ENCODE measurements at regions not wholly inside any gene's neighbourhood (a gene's known extent, or its start where the extent isn't known, plus 50 kb on each side); places are given as distances from the start of the nearest gene placed in this dataset.

- no peak overlapping the region for H3K4me3 ChIP-seq (ENCODE audit: insufficient read depth, low read length, poor library complexity, severe bottlenecking)
- no peaks in the 10 kb centered on the region for H3K9me3 ChIP-seq (ENCODE audit: insufficient read depth, low read length)
- no peaks in the 10 kb centered on the region for H3K36me3 ChIP-seq (ENCODE audit: low read length)
- no peak for TF ChIP-seq EZH2phosphoT487 (conservative IDR thresholded peaks at IDR 0.05; ENCODE audit: low read length)
- TF ChIP-seq CTCF (IDR thresholded peaks at IDR 0.05; ENCODE audit: insufficient read depth, low read length, poor library complexity, severe bottlenecking), result no peak
- no peaks in the 10 kb centered on the region for H3K9me2 ChIP-seq (replicated peaks; ENCODE audit: insufficient read depth, low read length)
- no peak overlapping the region for H3K9ac ChIP-seq (ENCODE audit: low read length)
- H3K79me2 ChIP-seq (ENCODE audit: insufficient read depth, low read length), result no peaks in the 10 kb centered on the region
- H3F3A ChIP-seq (ENCODE audit: insufficient read depth), result no peaks in the 10 kb centered on the region
- H3K27ac ChIP-seq (ENCODE audit: low read depth, low read length), result no peak overlapping the region
- no peak overlapping the region for H3K4me2 ChIP-seq (ENCODE audit: low read depth, low read length, poor library complexity, severe bottlenecking)
- H4K20me1 ChIP-seq (ENCODE audit: low read depth, low read length), result no peaks in the 10 kb centered on the region
- H3K27me3 ChIP-seq (ENCODE audit: low read length), result no peaks in the 10 kb centered on the region
- no peak overlapping the region for H2AFZ ChIP-seq (ENCODE audit: low read depth, low read length, severe bottlenecking)
These were observed 342.4 kb downstream of the KCNRG start for GRCh38 chr13:50357586-50358118.

- Histone ChIP-seq H3K9ac (ENCODE audit: low read length) (no peak overlapping the region), H3K9me3 (ENCODE audit: insufficient read depth, low read length) (no peaks in the 10 kb centered on the region), H3K36me3 (ENCODE audit: low read length) (no peaks in the 10 kb centered on the region), H4K20me1 (ENCODE audit: low read depth, low read length) (no peaks in the 10 kb centered on the region), H3K9me2 (replicated peaks; ENCODE audit: insufficient read depth, low read length) (no peaks in the 10 kb centered on the region), H3K27me3 (ENCODE audit: low read length) (no peaks in the 10 kb centered on the region), H3F3A (ENCODE audit: insufficient read depth) (no peaks in the 10 kb centered on the region), H3K27ac (ENCODE audit: low read depth, low read length) (no peak overlapping the region), H3K4me3 (ENCODE audit: insufficient read depth, low read length, poor library complexity, severe bottlenecking) (no peak overlapping the region), H3K4me2 (ENCODE audit: low read depth, low read length, poor library complexity, severe bottlenecking) (no peak overlapping the region), H3K79me2 (ENCODE audit: insufficient read depth, low read length) (no peaks in the 10 kb centered on the region), H2AFZ (ENCODE audit: low read depth, low read length, severe bottlenecking) (no peak overlapping the region)
- no peak for TF ChIP-seq EZH2phosphoT487 (conservative IDR thresholded peaks at IDR 0.05; ENCODE audit: low read length)
- no peak for TF ChIP-seq CTCF (IDR thresholded peaks at IDR 0.05; ENCODE audit: insufficient read depth, low read length, poor library complexity, severe bottlenecking)
These were observed 343.2 kb downstream of the KCNRG start for GRCh38 chr13:50358231-50359040.

GRCh38 chr13:50359041-50359367, 343.8 kb downstream of the KCNRG start:
- H3K4me2 ChIP-seq (ENCODE audit: low read depth, low read length, poor library complexity, severe bottlenecking), result no peak overlapping the region
- H3F3A ChIP-seq (ENCODE audit: insufficient read depth), result no peaks in the 10 kb centered on the region
- no peaks in the 10 kb centered on the region for H3K27me3 ChIP-seq (ENCODE audit: low read length)

More at GRCh38 chr13:50359041-50359367, 343.8 kb downstream of the KCNRG start:
- H4K20me1 ChIP-seq (ENCODE audit: low read depth, low read length), result no peaks in the 10 kb centered on the region
- H2AFZ ChIP-seq (ENCODE audit: low read depth, low read length, severe bottlenecking), result no peak overlapping the region
- H3K9me3 ChIP-seq (ENCODE audit: insufficient read depth, low read length), result no peaks in the 10 kb centered on the region
- no peaks in the 10 kb centered on the region for H3K9me2 ChIP-seq (replicated peaks; ENCODE audit: insufficient read depth, low read length)
- TF ChIP-seq CTCF (IDR thresholded peaks at IDR 0.05; ENCODE audit: insufficient read depth, low read length, poor library complexity, severe bottlenecking), result no peak
- TF ChIP-seq EZH2phosphoT487 (conservative IDR thresholded peaks at IDR 0.05; ENCODE audit: low read length), result no peak
- no peak overlapping the region for H3K27ac ChIP-seq (ENCODE audit: low read depth, low read length)
- no peak overlapping the region for H3K4me3 ChIP-seq (ENCODE audit: insufficient read depth, low read length, poor library complexity, severe bottlenecking)
- no peak overlapping the region for H3K9ac ChIP-seq (ENCODE audit: low read length)
- no peaks in the 10 kb centered on the region for H3K36me3 ChIP-seq (ENCODE audit: low read length)
- no peaks in the 10 kb centered on the region for H3K79me2 ChIP-seq (ENCODE audit: insufficient read depth, low read length)

All from SU-DHL-6 (cell line).